ENCODE measurements at regions not wholly inside any gene's neighbourhood (a gene's known extent, or its start where the extent isn't known, plus 50 kb on each side); places are given as distances from the start of the nearest gene placed in this dataset.

DNA sequence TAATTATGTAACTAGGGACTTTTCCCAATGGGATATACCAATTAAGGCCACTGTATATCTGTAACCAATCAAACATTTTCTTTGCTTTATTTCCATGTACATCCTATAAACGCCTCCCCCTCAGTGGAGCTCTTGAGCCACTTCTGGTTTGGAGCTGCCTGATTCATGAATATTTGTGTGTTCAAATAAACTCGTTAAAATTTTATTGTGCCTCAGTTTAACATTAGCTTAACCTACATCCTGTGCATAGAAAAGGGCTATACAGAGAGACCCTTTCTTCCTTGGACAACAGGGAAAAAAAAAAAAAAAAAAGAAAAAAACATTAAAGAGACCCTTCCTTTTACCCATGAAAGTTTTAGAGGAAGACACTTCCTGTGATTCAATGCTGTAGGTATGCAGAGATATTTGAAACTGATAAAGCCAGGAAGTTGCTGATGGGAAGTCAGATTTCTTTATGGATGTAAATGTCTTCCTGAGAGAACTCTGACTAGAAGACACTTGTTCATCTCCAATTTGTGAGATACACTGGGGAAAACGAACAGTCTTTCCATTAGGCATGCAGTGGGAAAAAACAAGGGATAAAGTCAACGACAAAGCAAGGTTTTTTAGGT is 614.6 kb upstream of the SOX11 start:
- H3K36me3 ChIP-seq (ENCODE audit: insufficient read depth, low read length) = no peaks in the 10 kb centered on the region
- ATAC-seq (ENCODE audit: insufficient read depth, low read depth) (no peak), DNase-seq (no peak)

GRCh38 chr2:5083402-5083801 is 608.8 kb upstream of the SOX11 start:
- no peaks in the 10 kb centered on the region for H3K9me3 ChIP-seq (ENCODE audit: insufficient read depth, low read length, severe bottlenecking)
- DNase-seq = no peak
- H4K20me1 ChIP-seq (ENCODE audit: insufficient read depth, low read length) = no peaks in the 10 kb centered on the region
- H3K79me2 ChIP-seq (ENCODE audit: insufficient read depth, low read length) = no peaks in the 10 kb centered on the region
- no peak overlapping the region for H3K27ac ChIP-seq (ENCODE audit: low read length)
- no peak overlapping the region for H3K9ac ChIP-seq (ENCODE audit: low read depth, low read length)
- no peaks in the 10 kb centered on the region for H3K27me3 ChIP-seq (ENCODE audit: insufficient read depth, low read length, poor library complexity)
- no peak for TF ChIP-seq EZH2 (IDR thresholded peaks at IDR 0.05; ENCODE audit: borderline replicate concordance, low read depth, low read length, severe bottlenecking)
- TF ChIP-seq, protein P1, sequence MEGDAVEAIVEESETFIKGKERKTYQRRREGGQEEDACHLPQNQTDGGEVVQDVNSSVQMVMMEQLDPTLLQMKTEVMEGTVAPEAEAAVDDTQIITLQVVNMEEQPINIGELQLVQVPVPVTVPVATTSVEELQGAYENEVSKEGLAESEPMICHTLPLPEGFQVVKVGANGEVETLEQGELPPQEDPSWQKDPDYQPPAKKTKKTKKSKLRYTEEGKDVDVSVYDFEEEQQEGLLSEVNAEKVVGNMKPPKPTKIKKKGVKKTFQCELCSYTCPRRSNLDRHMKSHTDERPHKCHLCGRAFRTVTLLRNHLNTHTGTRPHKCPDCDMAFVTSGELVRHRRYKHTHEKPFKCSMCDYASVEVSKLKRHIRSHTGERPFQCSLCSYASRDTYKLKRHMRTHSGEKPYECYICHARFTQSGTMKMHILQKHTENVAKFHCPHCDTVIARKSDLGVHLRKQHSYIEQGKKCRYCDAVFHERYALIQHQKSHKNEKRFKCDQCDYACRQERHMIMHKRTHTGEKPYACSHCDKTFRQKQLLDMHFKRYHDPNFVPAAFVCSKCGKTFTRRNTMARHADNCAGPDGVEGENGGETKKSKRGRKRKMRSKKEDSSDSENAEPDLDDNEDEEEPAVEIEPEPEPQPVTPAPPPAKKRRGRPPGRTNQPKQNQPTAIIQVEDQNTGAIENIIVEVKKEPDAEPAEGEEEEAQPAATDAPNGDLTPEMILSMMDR (IDR thresholded peaks at IDR 0.05; ENCODE audit: borderline replicate concordance, extremely low read depth, low read length, poor library complexity, severe bottlenecking) = no peak
- H3K4me3 ChIP-seq (ENCODE audit: low read depth in 1 of 2, low read length in 2 of 2) = no peak overlapping the region
- ATAC-seq (ENCODE audit: insufficient read depth, low read depth) = no peak
- H2AFZ ChIP-seq (ENCODE audit: low read depth, low read length) = no peak overlapping the region
- H3K4me1 ChIP-seq (ENCODE audit: insufficient read depth, low read length) = no peaks in the 10 kb centered on the region
- no peak overlapping the region for H3K4me2 ChIP-seq (ENCODE audit: insufficient read depth, low read length)
- no peaks in the 10 kb centered on the region for H3K36me3 ChIP-seq (ENCODE audit: insufficient read depth, low read length)

More for the DNA sequence above, 614.6 kb upstream of the SOX11 start:
- H3K4me1 ChIP-seq (ENCODE audit: insufficient read depth, low read length) = no peaks in the 10 kb centered on the region; the same call in 1 of the 2 replicates
- no peak overlapping the region for H3K4me2 ChIP-seq (ENCODE audit: insufficient read depth, low read length)
- H3K9ac ChIP-seq (ENCODE audit: low read depth, low read length) = no peak overlapping the region
- H3K27ac ChIP-seq (ENCODE audit: low read length) = no peak overlapping the region
- TF ChIP-seq, protein P1 (IDR thresholded peaks at IDR 0.05; ENCODE audit: borderline replicate concordance, extremely low read depth, low read length, poor library complexity, severe bottlenecking) = no peak
- TF ChIP-seq EZH2 (IDR thresholded peaks at IDR 0.05; ENCODE audit: borderline replicate concordance, low read depth, low read length, severe bottlenecking) = no peak
- H3K4me3 ChIP-seq (ENCODE audit: low read depth in 1 of 2, low read length in 2 of 2) = no peak overlapping the region
- H4K20me1 ChIP-seq (ENCODE audit: insufficient read depth, low read length) = no peaks in the 10 kb centered on the region
- H3K9me3 ChIP-seq (ENCODE audit: insufficient read depth, low read length, severe bottlenecking) = no peaks in the 10 kb centered on the region
- H2AFZ ChIP-seq (ENCODE audit: low read depth, low read length) = no peak overlapping the region
- H3K79me2 ChIP-seq (ENCODE audit: insufficient read depth, low read length) = no peaks in the 10 kb centered on the region
- no peaks in the 10 kb centered on the region for H3K27me3 ChIP-seq (ENCODE audit: insufficient read depth, low read length, poor library complexity)

DNA sequence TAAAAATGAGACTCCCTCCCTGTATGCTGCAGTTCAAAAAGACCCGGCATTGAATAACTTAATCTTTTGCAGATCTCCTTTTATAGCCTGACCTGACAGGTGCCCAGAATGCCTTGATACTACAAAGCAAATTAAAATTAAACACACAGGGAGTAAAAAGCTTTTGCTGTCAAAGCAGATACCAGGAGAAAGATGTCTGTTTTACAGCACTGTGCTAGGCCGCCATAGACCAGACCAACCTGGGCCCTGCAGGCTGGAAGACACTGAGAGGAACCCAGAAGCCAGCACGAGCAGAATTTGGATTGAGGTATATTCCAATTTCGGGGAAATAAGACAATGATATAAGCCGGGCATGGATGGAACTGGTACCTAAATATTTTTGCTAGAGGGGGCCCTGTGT is 602.8 kb upstream of the SOX11 start:
- Histone ChIP-seq H3K4me2 (ENCODE audit: insufficient read depth, low read length) (no peak overlapping the region), H3K9ac (ENCODE audit: low read depth, low read length) (no peak overlapping the region), H3K36me3 (ENCODE audit: insufficient read depth, low read length) (no peaks in the 10 kb centered on the region), H3K4me3 (ENCODE audit: low read depth in 1 of 2, low read length in 2 of 2) (no peak overlapping the region), H3K27ac (ENCODE audit: low read length) (no peak overlapping the region), H3K4me1 (ENCODE audit: insufficient read depth, low read length) (peaks cover 10% of the 10 kb centered on the region; the same call in 1 of the 2 replicates), H4K20me1 (ENCODE audit: insufficient read depth, low read length) (no peaks in the 10 kb centered on the region), H3K9me3 (ENCODE audit: insufficient read depth, low read length, severe bottlenecking) (no peaks in the 10 kb centered on the region), H2AFZ (ENCODE audit: low read depth, low read length) (no peak overlapping the region), H3K27me3 (ENCODE audit: insufficient read depth, low read length, poor library complexity) (no peaks in the 10 kb centered on the region), H3K79me2 (ENCODE audit: insufficient read depth, low read length) (no peaks in the 10 kb centered on the region)
- DNase-seq (no peak), ATAC-seq (ENCODE audit: insufficient read depth, low read depth) (no peak)
- no peak for TF ChIP-seq EZH2 (IDR thresholded peaks at IDR 0.05; ENCODE audit: borderline replicate concordance, low read depth, low read length, severe bottlenecking)
- TF ChIP-seq, protein P1 (IDR thresholded peaks at IDR 0.05; ENCODE audit: borderline replicate concordance, extremely low read depth, low read length, poor library complexity, severe bottlenecking) = no peak

Data from DND-41 (cell line).